HT1080 (cell line): ENCODE measurements at regions not wholly inside any gene's neighbourhood (a gene's known extent, or its start where the extent isn't known, plus 50 kb on each side); places are given as distances from the start of the nearest gene placed in this dataset.
"Not testable (repeated sequence)": the region's sequence is repeated elsewhere in the genome, so short reads cannot be mapped to it uniquely, and the experiment has no call there.

Experiments
- DNase-seq: peaks from one replicate; pipeline ENCODE4 v3.0.0-alpha.2; 2015; ENCODE audit warnings: low read depth

DNA sequence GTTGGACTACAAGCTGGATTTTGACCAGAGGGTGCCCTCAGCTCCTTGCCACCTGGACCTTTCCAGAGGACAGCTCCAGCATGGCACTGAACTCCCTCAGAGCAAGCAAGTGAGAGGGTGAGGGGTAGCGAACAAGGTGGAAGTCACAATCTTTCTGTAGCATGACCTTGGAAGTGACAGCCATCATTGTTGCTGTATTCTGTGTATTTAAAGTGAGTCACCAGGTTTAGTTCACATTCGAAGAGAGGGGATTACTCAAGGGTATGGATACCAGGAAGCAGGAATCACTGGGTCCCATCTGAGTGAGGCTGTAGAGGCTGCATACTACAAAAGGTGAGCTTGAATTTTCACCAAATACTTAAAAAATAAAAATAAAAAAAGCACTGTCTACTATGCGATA is 280.0 kb upstream of the SPTLC3 start:
- DNase-seq: peak; percentile 0

DNA sequence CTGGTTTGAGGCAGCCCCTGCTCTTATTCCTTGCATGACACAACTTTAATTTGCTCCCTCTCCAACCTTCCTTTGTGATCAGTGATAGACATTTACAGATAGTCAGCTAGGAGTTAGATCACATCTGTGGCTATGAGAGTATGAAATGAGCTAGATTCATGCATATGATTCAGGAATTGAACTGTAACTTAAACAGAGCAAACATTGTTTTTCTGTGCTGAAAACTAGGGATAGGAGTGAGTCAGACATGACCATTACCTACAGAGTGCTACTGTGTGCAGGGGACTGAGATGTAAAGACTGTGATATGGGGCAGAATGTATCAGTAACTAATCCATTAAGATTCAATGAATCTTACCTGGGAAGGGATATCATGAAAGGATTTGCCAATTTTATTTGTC is 279.4 kb upstream of the SPTLC3 start:
- DNase-seq: peak; percentile 43

GRCh38 chr20:12733811-12734210 is 275.0 kb upstream of the SPTLC3 start:
- no peak for DNase-seq

GRCh38 chr20:12737497-12737896 is 271.3 kb upstream of the SPTLC3 start:
- no peak for DNase-seq

- no peak for DNase-seq
Observed at GRCh38 chr20:12737900-12738299, 270.9 kb upstream of the SPTLC3 start.

- DNase-seq: no peak
Observed at GRCh38 chr20:12740647-12741046, 268.1 kb upstream of the SPTLC3 start.

DNA sequence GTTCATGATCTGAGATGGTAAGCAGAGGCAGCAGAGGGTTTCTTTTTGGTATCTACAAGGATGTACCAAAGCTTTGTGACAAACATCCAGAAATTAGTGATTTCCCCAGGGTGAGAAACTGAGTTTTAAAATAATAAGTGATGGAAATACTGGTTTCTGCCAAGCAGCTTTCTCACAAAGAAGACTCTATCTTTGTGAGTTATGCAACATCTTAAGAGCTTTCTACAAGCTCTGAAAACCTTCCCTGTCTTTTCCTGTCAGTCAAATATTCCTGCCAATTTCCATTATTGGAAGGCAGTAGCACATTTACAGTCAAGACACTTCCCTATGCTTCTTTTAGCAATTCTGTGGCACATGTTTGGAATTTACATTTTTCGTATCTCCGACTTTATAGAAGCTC is 264.7 kb upstream of the SPTLC3 start:
- DNase-seq: no peak

DNA sequence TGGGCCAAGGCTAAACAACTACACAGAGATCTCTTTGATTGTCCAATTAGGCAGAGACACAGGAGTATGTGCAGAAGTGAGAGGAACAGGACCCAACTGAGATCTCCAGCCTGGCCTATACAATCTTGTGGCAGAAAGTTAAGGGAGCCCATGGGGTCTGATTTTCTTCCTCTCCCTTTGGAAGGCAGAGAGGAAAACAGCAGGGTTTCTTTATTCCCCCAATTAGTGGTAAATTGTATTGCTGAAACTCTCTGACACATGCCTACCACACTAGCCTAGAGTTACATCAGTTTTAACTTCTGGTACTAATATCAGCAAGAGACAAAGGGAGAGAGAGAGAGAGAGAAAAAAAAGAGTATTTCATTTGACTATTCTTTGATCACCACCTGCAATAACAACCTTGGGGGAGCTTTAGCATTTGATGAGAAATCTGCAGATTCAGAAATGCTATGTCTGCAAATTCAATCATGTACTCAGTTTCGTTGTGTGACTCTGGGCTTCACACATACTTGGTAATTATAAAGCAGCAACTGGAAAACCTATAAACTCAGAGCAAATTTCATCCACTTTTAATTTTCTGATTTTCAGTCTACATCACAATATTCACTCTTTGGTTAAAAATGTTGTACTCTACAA is 260.3 kb upstream of the SPTLC3 start:
- no peak for DNase-seq

DNA sequence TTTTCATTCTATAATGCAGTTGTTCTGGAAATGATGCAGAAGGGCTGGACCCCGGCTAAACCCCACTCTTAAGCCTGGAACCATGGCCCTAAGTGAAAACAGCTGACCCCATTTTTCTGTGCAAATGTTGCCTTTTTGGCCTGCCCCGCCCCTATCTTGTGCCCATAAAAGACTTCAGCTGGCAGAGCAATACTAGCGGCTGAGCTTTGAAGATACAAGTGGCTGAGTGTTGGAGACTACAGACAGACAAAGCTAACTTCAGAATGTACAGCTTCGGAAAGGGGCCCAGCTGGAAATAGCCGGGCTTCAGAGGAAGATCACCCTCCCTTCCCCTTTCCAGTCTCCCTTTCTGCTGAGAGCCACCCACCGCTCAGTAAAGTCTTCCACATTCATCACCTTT is 258.6 kb upstream of the SPTLC3 start:
- DNase-seq: no peak

DNA sequence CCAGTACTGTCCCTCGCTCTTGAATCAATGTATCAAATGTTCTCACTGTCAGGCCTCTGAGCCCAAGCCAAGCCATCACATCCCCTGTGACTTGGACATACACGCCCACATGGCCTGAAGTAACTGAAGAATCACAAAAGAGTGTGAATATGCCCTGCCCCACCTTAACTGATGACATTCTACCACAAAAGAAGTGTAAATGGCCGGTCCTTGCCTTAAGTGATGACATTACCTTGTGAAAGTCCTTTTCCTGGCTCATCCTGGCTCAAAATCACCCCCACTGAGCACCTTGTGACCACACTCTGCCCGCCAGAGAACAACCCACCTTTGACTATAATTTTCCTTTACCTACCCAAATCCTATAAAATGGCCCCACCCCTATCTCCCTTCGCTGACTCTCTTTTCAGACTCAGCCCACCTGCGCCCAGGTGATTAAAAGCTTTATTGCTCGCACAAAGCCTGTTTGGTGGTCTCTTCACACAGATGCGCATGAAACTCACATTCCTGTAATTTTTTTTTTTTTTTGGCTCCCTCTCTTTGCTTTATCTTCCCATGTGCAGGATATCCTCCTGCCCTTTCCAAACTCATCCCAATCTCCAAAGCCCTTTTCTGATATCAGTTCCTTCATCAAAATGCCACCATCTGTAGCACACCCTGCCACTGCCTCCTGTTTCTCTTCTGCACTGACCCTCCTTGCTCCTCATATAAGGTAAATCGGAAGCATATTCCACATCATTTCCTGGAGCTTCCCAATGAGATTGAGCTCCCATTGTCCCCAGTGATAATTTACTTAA is 255.7 kb upstream of the SPTLC3 start:
- not testable (repeated sequence) for DNase-seq

DNA sequence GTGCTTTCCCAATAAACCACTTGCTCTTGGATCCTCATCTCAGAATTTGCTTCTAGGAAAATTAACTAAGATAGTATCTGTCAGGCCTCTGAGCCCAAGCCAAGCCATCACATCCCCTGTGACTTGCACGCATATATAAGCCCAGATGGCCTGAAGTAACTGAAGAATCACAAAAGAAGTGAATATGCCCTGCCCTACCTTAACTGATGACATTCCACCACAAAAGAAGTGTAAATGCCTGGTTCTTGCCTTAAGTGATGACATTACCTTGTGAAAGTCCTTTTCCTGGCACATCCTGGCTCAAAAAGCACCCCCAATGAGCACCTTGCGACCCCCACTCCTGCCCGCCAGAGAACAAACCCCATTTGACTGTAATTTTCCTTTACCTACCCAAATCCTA is 255.0 kb upstream of the SPTLC3 start:
- not testable (repeated sequence) for DNase-seq

DNA sequence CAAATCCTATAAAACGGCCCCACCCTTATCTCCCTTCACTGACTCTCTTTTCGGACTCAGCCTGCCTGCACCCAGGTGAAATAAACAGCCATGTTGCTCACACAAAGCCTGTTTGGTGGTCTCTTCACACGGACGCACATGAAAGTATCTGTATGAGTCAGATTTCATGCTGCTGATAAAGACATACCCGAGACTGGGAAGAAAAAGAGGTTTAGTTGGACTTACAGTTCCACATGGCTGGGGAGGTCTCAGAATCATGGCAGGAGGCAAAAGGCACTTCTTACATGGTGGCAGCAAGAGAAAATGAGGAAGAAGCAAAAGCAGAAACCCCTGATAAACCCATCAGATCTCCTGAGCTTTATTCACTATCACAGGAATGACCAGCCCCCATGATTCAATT is 249.3 kb upstream of the SPTLC3 start:
- DNase-seq: not testable (repeated sequence)

- peak; percentile 3 for DNase-seq
Observed at GRCh38 chr20:12762725-12763124, 246.0 kb upstream of the SPTLC3 start.

DNA sequence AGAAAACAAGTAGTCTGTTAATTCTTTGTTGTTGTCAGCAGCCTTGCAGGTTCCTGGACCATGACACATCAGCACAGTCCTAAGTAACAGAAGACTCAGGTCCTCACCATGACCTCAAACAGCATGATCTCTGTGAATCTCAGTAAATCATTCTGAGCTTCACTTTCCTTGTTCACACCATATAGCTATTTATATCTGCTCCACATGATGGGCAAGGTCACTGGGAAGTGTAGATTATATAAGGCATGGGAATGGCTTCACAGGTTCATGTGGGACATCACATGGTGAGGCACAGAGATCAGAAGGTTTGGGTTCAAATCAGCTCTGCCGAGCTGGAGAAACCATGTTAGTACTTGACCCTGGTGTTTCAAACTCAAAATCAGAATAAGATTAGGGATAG is 245.4 kb upstream of the SPTLC3 start:
- no peak for DNase-seq

- DNase-seq: no peak
Observed at GRCh38 chr20:12764053-12764452, 244.7 kb upstream of the SPTLC3 start.

- DNase-seq: no peak
Observed at GRCh38 chr20:12764851-12765250, 243.9 kb upstream of the SPTLC3 start.

GRCh38 chr20:12773936-12774335 is 234.8 kb upstream of the SPTLC3 start:
- DNase-seq: no peak

GRCh38 chr20:12775041-12775440 is 233.7 kb upstream of the SPTLC3 start:
- DNase-seq: no peak

DNA sequence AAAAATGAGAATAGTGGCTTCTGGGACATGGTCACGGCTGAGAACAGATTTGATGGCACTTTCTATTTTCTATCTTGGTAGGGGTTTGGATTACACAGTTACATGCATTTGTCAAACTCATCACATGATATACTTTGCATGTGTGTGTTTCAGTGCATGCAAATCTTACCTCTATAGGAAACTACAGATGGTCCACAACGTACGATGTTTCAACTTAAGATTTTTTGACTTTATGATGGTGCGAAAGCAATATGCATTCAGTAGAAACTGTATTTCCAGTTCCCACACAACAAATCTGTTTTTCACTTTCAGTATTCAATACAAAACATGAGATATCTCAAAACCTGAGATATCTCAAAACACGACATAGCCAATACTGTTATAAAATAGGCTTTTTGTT is 231.8 kb upstream of the SPTLC3 start:
- DNase-seq: no peak

GRCh38 chr20:12786276-12786675 is 222.5 kb upstream of the SPTLC3 start:
- no peak for DNase-seq

- DNase-seq: no peak
Observed at GRCh38 chr20:12788632-12789299, 220.0 kb upstream of the SPTLC3 start.

DNA sequence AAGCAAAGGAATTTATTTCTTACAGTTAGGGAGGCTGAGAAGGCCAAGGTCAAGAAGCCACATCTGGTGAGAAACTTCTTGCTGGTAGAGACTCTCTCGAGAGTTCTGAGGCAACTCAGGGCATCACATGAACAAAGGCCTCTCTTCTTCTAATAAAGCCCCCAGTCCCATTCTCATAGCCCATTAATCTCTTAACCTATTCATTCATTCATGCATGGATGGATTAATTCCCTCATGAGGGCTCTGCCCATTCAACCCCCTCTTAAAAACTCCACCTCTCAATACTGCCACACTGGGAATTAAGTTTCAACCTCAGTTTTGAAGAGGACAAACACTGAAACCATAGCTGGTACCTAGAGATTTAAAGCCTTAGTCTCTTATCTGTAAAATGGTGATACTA is 217.9 kb upstream of the SPTLC3 start:
- DNase-seq: no peak

DNA sequence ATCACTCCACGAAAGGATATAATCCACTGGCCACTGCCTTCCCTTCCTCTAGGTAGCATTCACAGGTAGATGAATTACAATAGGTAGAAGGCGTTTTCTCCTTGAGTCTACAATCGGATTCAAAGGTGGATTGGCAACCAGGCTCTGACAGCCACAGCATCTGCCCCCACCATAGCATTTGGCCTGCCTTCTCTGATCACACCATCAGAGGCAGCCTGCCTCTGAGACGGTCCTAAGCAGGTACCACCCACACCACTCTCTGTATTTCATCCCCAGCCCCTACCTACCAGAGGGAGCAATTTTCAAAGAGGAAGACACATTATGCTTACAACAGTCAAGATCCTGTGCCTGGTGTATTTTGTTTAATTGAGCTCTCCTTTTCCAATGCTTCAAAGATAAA is 210.5 kb upstream of the SPTLC3 start:
- no peak for DNase-seq
